GM19023 (cell line): ENCODE measurements at regions not wholly inside any gene's neighbourhood (a gene's known extent, or its start where the extent isn't known, plus 50 kb on each side); places are given as distances from the start of the nearest gene placed in this dataset.

Experiments used
- ATAC-seq: cut with Tn5 transposase; IDR thresholded peaks from one replicate; pipeline ENCODE4 v1.9.1; 2021; ENCODE audit warnings: mild to moderate bottlenecking, moderate library complexity; ENCODE audit not compliant: unreplicated experiment

DNA sequence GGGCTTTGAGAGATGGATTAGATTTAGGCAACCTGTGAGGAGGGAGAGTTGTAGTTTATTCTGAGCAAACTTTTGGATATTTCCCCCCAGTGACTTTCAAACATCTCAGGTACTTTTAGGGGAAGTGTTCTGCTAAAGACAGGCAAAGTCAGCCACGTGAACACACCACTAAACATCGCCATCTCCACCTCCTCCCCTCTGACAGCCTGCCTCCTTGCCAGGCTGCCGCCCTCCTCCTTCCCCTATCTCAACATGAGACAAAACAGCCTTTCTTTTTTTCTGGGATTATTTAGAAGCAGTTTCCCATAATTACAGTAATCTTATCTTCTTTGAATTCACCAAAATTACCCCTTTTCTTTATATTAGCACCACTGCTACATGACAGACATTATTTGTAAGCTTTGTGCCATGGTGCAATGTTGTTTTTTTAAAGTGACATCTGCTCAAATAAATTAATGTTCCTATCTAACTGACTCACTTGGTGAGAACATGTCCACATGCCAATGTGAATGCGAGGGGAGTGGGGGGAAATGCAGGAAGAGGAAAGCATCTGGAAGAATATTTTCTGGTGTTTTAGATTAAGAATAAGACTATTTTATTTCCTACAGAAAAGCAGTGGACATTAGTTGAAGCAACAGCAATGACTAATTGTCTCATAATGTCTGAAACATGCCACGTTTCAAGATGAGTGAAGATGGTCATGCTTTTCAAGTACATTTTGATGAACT, 147.8 kb upstream of the ATP1B1 start:
- no peak for ATAC-seq

DNA sequence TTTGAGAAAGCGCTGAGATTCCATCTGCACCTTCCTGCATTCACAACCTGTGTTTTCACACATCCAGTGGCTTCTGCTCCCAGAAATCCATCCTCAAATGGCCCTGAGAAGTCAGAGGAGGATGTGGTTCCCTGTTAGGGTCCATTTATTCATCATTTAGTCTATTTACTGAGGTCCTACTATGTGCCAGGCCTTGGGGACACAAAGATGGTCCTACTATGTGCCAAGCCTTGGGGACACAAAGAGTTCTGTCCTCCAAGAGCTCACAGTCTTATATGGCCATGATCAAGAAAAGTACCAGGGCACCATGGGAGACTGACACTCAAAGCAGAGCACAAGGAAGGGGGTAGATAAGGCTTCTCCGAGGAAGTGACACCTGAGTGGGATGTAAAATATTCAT, 147.1 kb upstream of the ATP1B1 start:
- no peak for ATAC-seq

DNA sequence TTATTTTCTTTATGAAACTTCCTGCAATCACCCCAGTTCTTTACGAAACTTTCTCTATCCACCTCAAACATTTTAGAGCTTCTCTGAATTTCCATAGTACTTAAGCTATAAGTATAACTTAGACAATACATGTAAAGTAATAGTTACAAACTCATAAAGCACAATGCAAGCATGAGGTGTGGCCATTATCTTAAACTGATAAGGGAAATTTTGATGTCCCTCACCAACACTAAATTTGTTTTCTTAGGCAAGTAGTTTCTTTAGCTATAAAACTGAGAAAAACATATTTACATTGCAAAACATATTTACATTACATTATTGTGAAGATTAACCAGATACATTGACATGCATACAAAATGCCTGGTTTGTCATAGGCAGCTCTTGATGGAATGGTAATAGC, 146.4 kb upstream of the ATP1B1 start:
- ATAC-seq: no peak

DNA sequence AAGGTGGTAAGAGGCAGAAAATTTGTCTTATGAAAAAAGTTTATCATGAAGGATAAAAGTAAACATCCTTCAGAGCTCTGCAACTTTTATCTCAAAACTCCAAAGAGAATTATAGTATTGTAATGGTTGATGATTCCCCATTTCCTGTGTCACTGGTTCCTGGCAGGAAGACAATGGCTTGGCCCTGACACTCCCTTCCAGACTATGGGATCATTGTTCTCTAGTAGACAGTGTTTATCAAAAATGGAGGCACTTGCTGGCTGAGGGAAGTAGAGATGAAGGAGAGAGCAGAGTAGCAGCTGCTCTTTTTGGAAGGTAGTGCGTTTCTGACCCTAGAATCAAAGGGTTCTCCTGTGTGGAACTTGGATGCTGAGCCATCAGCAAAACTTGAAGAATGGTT, 145.9 kb upstream of the ATP1B1 start:
- ATAC-seq: no peak

DNA sequence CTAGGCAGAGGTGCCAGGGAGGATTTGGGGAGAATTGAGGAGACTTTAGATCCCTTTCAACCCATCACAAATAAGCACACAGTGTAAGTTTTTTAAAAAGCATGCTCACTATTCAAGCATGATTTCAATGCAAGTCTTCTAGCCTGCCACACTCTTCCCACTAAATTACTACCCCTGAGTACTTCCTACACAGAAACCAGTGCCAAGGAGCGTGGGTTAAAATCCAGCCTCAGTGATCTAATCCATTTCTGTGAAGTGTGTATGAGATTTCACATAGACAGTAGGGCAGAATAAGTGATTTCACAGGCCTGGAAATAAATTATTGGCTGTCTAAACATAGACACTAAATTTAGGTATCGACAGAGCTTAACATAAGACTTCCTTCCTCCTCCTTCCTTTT, 142.9 kb upstream of the ATP1B1 start:
- ATAC-seq: no peak

DNA sequence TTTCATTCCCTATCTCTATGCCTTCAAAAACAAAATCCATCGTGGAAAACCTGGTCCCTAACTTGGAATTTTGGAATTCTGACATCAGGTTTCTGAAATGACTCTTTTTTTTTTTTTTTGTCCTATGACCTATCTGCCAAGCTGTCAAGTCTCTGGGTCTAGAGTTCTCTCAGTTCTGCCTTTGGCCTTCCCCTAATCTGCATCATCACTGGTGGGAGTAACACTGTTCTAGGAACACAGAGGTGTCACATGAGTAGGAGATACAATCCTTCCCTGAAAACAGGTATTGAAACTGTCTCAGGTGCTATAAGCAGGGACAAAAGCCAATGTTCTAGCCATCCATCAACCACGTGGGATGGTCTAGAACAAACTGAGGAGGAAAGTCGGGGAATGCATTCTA, 142.0 kb upstream of the ATP1B1 start:
- ATAC-seq: no peak

DNA sequence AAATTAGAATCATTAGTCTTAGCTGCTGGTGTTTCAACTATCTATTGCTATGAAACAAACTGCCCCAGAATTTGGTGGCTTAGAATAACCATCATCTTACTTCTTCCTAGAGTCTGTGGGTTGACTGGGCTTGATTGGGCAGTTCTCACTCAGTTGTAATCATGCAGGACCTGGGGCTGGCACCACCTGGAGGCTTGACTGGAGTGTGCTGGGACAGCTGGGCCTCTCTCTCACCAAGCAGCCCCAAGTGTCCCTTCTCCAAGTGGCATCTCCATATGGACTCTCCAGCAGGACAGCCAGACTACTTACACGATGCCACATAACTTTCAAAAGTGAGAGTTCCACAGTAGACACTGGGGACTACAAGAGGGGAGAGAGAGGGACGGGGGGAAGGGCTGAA, 140.3 kb upstream of the ATP1B1 start:
- no peak for ATAC-seq

DNA sequence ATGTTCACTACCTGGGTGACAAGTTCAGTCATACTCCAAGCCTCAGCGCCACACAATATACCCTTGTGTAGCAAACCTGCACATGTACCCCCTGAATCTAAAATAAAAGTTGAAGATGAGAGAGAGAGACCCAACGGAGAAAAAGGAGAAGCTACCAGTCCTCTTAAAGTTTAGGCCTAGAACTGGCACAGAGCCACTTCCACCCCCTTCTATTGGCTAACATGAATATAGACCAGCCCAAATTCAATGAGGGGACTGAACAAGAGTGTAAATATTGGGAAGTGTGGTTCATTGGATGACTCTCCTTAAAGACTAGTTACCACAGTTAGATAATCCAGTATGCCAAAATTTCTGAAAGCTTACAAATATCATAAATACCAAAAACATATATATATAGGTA, 139.9 kb upstream of the ATP1B1 start:
- ATAC-seq: no peak

DNA sequence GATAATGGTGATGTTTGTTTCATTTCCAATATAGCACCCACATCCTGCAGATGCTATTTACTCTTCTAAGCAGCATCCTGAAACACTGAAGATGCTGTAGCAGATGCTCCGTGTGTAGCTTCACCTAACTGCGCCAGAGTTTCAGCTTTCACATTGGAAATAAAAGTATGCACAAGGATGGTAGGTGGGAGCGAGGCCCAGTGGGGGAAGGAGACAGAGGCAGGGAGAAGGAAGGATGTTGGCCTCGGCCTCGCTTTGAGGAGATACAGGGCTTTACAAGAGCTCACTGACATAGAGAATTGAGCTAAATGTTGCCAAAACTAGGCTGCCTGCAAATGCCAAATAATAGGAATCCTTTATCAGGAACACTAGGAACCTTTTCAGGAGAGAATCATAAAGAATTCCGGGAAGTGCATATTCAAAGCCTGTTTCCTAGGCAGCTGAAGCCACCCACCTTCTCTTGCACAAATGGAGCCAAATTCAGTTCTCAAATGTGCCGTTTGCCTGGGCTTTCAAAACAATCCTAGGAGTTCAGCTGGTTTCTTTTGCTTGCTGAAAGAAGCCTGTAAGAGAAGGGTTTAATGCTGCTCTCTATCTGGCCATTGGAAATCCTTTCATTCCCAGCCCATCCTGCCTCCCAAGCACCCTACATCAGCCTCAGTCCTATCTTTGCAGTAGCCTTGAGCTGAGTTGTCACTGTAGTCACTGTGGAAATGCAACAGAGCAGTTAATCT, 135.4 kb upstream of the ATP1B1 start:
- ATAC-seq: no peak

DNA sequence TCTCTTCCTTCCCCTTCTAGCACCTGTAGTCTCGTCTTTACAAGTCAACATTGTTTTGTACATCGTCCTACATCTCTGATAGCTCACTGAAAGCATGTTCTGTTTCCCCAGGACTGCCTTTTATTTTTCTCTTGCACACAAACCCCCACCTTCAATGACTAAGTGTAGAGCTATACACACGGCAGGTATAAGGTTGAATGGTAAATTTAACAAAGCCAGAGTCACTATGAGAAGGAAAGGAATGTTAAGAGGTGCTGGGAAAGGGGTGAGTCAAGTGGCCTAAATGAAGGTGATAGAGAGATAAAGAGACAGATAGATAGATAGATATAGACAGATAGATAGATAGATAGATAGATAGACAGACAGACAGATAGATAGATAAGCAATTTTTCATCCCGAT, 134.3 kb upstream of the ATP1B1 start:
- no peak for ATAC-seq

DNA sequence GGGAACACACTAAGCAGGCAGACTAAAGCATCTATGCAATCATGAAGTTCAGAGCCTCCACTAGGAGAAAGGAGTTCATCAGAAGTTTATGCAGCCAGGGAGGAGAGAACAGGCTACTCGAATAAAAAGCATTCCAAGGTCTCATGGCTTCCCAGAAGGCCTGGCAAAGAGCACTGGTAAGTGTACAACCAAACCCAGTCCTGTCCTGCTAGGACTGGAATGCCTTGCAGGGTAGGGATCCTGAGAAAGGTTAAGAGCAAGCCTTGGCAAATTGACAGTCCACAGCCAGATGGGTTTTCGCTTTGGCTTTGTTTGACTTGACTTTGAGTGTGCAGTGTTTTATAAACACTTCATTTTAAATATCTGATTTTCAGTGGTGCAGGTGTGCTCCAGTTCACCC, 133.6 kb upstream of the ATP1B1 start:
- ATAC-seq: no peak

DNA sequence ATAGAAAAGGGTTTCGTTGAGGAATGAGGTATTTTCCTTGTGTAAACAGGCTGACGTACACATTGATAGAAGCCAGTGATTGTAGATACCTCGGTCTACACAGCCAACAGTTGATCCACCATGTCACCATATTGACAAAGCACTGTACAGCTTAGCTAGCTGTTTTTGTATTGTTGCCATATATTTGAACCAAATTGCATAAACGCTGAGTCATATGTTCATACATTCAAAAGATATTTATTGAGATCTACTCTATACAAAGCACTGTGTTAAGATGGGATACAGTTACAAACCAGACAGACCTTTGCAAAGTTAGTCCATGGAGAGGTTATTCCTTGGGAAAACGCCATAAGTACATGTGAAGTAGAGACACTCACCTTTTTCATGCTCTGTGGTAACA, 132.4 kb upstream of the ATP1B1 start:
- no peak for ATAC-seq

DNA sequence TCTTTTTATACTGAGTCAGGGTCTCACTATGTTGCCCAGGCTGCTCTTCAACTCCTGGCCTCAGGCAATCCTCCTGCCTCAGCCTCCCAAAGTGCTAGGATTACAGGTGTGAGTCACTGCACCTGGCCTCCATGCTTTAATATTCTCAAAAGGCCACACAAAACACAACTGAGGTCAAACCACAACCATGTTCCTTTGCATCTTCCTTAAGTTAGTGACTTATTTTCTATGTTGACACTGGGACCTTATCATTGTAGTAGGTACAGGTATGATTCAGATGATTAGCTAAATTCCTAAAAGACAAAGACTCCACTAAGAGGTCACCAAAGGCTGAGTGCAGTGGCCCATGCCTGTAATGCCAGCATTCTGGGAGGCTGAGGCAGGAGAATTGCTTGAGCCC, 131.9 kb upstream of the ATP1B1 start:
- no peak for ATAC-seq

DNA sequence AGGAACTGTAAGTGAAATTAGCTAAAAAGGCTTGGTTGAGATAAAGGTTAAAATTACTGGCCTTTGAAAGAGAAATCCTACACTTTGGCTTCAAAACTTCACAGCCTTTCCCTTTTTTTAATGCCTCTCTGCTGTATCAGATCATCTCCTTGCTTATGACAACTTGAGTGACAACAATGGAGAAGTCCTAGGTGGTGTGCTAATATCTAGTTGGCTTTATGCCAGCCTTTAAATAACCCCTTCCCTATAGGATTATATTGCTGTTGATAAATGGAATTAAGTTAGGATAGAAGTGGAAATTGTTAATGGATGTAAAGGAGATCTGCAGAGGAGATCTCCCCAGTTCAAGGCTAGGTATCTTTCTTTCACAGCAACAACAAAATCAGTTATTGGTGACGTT, 130.2 kb upstream of the ATP1B1 start:
- no peak for ATAC-seq

DNA sequence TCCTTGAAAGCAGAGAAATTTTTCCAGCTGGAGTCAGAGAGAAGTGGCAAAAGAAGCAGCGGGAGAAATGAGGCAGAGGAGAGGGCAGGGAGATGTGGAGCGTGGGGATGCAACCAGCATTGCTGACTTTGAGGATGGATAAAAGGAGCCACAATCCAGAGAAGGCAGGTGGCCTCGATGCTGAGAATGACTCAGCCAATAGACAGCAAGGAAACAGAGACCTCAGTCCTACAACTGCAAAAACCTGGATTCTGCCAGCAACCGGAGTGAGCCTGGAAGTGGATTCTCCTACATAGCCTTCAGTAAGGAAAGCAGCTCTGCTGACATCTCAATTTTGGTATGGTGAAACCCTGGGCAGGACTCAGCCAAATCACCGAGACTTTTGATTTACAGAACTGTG, 128.9 kb upstream of the ATP1B1 start:
- ATAC-seq: no peak

DNA sequence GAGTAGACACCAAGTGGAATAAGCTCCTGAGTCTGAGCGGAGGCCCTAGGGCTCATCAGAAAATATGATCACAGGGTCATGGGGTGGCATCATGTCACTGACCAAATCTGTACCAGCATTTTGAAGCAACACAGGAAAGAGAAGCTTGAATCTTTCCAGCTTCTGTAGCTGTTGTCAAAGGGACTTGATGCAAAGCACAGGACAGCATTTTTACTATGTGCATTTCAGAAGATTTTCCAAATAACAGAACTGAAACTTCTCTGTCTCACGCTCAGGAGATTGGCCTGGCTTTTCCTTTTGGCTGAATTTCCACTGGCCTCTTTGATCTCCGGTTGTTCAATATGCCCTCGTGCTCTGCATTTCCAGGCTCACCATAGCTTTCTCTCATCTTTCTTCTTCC, 127.2 kb upstream of the ATP1B1 start:
- no peak for ATAC-seq

DNA sequence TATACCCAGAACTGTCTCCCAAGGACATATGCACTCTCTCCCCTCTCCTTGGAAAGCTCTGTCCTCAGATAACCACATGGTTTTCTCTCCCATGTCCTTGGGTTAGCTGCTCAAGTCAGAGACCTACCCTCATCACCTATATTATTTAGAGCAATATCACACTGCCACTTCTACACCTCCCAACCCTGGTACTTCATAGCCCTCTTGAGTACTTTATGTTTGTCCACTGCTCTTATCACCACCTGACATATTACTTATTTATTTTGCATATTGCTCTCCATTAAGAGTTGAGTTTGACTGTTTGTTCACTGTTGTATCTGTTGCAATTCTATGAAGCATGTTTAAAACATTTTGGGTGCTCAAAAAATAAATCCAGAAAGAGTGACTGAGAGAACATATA, 126.3 kb upstream of the ATP1B1 start:
- no peak for ATAC-seq

DNA sequence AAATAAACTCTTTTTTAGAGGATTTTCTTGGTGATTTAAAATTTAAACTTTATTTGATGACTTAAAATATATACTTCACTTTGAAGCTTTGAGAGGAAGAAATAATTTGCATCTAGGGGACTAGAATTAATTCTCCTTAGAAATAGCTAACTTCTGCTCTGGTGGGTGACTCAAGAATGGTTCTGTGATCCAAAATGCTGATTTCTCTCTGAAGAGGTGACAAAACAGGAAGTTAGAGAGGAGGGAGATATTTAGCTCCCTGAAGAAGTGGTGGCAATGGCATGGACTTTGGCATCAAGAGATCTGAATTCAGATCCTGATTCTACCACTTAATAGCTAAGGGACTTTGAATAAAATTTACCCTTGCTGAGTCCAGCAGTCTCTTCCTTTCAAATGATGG, 125.8 kb upstream of the ATP1B1 start:
- no peak for ATAC-seq

DNA sequence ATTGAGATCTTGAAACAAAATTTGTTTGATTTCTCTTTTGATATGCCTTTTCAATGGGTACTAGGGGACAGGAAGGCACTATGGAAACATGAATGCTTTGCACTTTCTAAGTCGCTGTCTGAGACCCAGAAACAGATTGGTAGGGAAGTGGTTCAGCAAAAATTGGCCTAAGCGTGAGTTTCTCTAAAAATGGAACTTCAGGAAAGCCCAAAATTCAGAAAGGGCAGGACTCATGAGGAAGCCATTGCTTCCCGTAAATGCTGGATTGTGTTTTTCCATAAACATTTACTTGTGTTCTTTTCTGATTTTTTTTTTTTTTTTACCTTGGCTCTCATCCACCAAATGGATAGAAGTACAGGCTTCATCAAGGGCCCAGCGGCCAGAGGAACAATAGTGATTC, 123.7 kb upstream of the ATP1B1 start:
- ATAC-seq: no peak

DNA sequence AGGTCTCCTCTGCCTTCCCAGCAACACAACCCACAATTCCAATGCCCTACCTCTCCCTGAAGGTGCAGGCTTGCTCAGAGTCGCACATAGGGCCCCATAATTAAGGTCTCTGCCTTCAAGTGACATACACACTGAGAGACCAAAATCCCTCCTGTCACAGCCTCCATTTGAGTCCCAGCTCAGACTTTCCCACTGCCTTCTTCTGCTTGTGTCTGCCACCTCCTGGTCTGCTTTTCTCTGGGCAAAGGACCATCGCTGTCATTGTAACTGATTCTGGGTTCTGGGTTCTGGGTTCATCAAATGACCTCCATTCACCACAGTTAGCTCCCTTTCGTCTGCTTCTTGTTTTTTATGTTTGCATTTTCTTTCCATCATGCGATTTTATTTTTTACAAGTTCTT, 119.2 kb upstream of the ATP1B1 start:
- no peak for ATAC-seq

DNA sequence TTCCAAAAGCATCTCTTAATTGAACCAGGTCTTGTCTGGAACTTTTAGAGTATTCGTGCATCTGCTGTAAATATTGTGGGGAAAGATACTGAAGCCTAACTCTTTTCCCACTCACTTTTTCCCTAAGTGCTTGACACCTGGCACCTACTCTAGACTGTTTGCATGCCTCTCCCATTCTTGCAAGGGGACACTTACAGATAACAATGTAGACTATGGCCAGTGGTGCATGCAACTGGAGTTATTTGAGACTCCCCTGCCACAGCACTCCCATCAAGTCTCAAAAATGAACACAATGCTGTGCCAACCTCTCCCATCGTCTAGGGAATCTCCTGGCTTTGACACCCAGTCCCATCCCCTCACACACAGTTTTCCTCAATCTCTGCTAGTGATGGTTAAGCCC, 118.6 kb upstream of the ATP1B1 start:
- no peak for ATAC-seq

DNA sequence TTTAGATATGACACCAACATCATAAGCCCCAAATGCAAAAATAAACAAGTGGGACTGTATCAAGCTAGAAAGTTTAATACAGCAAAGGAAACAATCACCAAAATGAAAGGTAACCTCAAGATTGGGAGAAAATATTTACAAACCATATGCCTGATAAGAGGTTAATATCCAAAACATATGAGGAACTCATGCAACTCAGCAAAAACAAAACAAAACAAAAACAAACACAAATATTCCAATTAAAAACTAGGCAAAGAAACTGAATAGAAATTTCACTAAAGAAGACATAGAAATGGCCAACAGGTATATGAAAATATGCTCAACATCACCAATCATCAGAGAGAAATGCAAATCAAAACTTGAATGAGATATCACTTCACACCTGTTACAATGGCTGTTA, 116.5 kb upstream of the ATP1B1 start:
- ATAC-seq: no peak
